ENCODE measurements at regions not wholly inside any gene's neighbourhood (a gene's known extent, or its start where the extent isn't known, plus 50 kb on each side); places are given as distances from the start of the nearest gene placed in this dataset.

- no peak overlapping the region for H3K4me3 ChIP-seq
- H3K9me3 ChIP-seq (ENCODE audit: low read depth) = no peaks in the 10 kb centered on the region
- H3K27ac ChIP-seq = no peak overlapping the region
- no peaks in the 10 kb centered on the region for H3K4me1 ChIP-seq (ENCODE audit: low read depth)
- no peak for DNase-seq (ENCODE audit: low read depth in 1 of 2, low spot score in 1 of 2)
- H3K27me3 ChIP-seq = no peaks in the 10 kb centered on the region
- no peaks in the 10 kb centered on the region for H3K36me3 ChIP-seq
- TF ChIP-seq, protein P1, sequence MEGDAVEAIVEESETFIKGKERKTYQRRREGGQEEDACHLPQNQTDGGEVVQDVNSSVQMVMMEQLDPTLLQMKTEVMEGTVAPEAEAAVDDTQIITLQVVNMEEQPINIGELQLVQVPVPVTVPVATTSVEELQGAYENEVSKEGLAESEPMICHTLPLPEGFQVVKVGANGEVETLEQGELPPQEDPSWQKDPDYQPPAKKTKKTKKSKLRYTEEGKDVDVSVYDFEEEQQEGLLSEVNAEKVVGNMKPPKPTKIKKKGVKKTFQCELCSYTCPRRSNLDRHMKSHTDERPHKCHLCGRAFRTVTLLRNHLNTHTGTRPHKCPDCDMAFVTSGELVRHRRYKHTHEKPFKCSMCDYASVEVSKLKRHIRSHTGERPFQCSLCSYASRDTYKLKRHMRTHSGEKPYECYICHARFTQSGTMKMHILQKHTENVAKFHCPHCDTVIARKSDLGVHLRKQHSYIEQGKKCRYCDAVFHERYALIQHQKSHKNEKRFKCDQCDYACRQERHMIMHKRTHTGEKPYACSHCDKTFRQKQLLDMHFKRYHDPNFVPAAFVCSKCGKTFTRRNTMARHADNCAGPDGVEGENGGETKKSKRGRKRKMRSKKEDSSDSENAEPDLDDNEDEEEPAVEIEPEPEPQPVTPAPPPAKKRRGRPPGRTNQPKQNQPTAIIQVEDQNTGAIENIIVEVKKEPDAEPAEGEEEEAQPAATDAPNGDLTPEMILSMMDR (IDR thresholded peaks at IDR 0.05; ENCODE audit: low read depth, low read length) = no peak
Observed at GRCh38 chr3:178194539-178194938, 341.7 kb upstream of the KCNMB2 start.

GRCh38 chr3:178195824-178196223, 340.4 kb upstream of the KCNMB2 start:
- H3K27ac ChIP-seq = no peak overlapping the region
- H3K4me3 ChIP-seq = no peak overlapping the region
- H3K4me1 ChIP-seq (ENCODE audit: low read depth) = no peaks in the 10 kb centered on the region
- H3K9me3 ChIP-seq (ENCODE audit: low read depth) = no peaks in the 10 kb centered on the region
- no peaks in the 10 kb centered on the region for H3K36me3 ChIP-seq
- TF ChIP-seq, protein P1 (IDR thresholded peaks at IDR 0.05; ENCODE audit: low read depth, low read length) = no peak
- H3K27me3 ChIP-seq = no peaks in the 10 kb centered on the region
- DNase-seq (ENCODE audit: low read depth in 1 of 2, low spot score in 1 of 2) = peak in 1 of 2 donors; percentile 49

- H3K4me3 ChIP-seq = no peak overlapping the region
- TF ChIP-seq, protein P1 (IDR thresholded peaks at IDR 0.05; ENCODE audit: low read depth, low read length) = no peak
- H3K9me3 ChIP-seq (ENCODE audit: low read depth) = no peaks in the 10 kb centered on the region
- no peaks in the 10 kb centered on the region for H3K36me3 ChIP-seq
- H3K4me1 ChIP-seq (ENCODE audit: low read depth) = no peaks in the 10 kb centered on the region
- no peak for DNase-seq (ENCODE audit: low read depth in 1 of 2, low spot score in 1 of 2)
- H3K27ac ChIP-seq = no peak overlapping the region
- no peaks in the 10 kb centered on the region for H3K27me3 ChIP-seq
Observed at GRCh38 chr3:178198329-178198728, 337.9 kb upstream of the KCNMB2 start.

- H3K4me3 ChIP-seq = no peak overlapping the region
- H3K36me3 ChIP-seq = no peaks in the 10 kb centered on the region
- DNase-seq (ENCODE audit: low read depth in 1 of 2, low spot score in 1 of 2) = no peak
- TF ChIP-seq, protein P1 (IDR thresholded peaks at IDR 0.05; ENCODE audit: low read depth, low read length) = no peak
- no peak overlapping the region for H3K27ac ChIP-seq
- H3K9me3 ChIP-seq (ENCODE audit: low read depth) = no peaks in the 10 kb centered on the region
- H3K4me1 ChIP-seq (ENCODE audit: low read depth) = no peaks in the 10 kb centered on the region
- H3K27me3 ChIP-seq = no peaks in the 10 kb centered on the region
Observed at GRCh38 chr3:178200316-178200715, 335.9 kb upstream of the KCNMB2 start.

GRCh38 chr3:178201714-178202113, 334.5 kb upstream of the KCNMB2 start:
- Histone ChIP-seq H3K27me3 (no peaks in the 10 kb centered on the region), H3K4me3 (no peak overlapping the region), H3K27ac (no peak overlapping the region), H3K9me3 (ENCODE audit: low read depth) (no peaks in the 10 kb centered on the region), H3K36me3 (no peaks in the 10 kb centered on the region), H3K4me1 (ENCODE audit: low read depth) (peaks cover 4% of the 10 kb centered on the region)
- no peak for DNase-seq (ENCODE audit: low read depth in 1 of 2, low spot score in 1 of 2)
- TF ChIP-seq, protein P1 (IDR thresholded peaks at IDR 0.05; ENCODE audit: low read depth, low read length) = no peak

GRCh38 chr3:178202194-178202593, 334.0 kb upstream of the KCNMB2 start:
- Histone ChIP-seq H3K27ac (no peak overlapping the region), H3K4me3 (no peak overlapping the region), H3K9me3 (ENCODE audit: low read depth) (no peaks in the 10 kb centered on the region), H3K4me1 (ENCODE audit: low read depth) (peaks cover 5% of the 10 kb centered on the region), H3K27me3 (no peaks in the 10 kb centered on the region), H3K36me3 (no peaks in the 10 kb centered on the region)
- peak in 1 of 2 donors; percentile 42 for DNase-seq (ENCODE audit: low read depth in 1 of 2, low spot score in 1 of 2)
- TF ChIP-seq, protein P1 (IDR thresholded peaks at IDR 0.05; ENCODE audit: low read depth, low read length) = no peak
